Femur (tissue), 1 donor: ENCODE measurements at regions not wholly inside any gene's neighbourhood (a gene's known extent, or its start where the extent isn't known, plus 50 kb on each side); places are given as distances from the start of the nearest gene placed in this dataset.
A peak's percentile ranks its signal among the peaks of the same experiment; 100 is the strongest.
"Not testable (repeated sequence)": the region's sequence is repeated elsewhere in the genome, so short reads cannot be mapped to it uniquely, and the experiment has no call there.

ENCODE experiments used
- DNase-seq: peaks from one replicate; pipeline ENCODE4 v3.0.0-alpha.2; 2017

DNA sequence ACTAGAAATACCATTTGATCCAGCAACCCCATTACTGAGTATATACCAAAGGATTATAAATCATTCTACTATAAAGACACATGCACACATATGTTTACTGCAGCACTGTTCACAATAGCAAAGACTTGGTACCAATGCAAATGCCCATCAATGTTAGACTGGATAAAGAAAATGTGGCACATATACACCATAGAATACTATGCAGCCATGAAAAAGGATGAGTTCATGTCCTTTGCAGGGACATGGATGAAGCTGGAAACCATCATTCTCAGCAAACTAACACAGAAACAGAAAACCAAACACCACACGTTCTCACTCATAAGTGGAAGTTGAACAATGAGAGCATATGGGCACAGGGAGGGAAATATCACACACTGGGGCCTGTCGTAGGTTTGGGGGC lies 106.0 kb downstream of the SPATA18 start:
- DNase-seq: not testable (repeated sequence)

- DNase-seq: peak; percentile 58
Measured at GRCh38 chr4:52157641-52158316, 106.7 kb downstream of the SPATA18 start.

DNA sequence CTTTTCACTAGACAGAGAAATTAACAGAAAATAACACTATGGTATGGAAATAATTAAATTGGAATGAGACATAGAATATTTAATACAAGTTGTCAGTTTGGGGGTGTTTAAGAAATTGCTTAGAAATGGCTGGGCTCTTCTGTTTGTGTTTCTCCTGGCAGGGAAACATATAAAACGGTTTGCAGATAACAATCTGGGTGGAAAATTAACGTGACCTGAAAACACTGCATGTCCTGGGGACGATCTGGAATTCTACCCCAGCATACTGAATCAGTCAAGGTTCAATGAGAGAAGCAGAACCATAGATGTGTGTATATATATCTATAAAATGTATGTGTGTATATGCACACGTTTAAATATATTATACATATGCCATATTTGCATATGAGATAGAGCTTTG lies 109.8 kb downstream of the SPATA18 start:
- no peak for DNase-seq

GRCh38 chr4:52164116-52164515 lies 113.0 kb downstream of the SPATA18 start:
- no peak for DNase-seq

DNA sequence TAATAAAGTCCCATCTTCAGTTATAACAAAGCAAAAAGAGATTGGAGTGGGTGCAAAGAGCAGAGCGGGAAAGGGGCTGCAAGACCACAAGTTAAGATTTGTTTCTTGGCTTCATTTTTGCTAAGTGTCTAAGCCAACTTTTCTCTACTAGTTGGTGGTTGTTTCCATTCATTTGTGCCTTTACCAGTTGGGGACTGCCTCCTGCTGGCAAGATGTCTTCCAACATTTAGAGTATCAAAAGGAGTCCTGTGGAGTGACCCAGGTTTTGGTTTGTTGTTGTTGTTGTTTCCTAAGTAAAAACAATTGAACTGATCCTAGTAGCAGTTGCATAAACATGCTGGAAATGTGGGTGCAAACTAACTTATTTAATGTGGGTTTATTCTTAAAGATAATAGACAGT lies 121.1 kb downstream of the SPATA18 start:
- DNase-seq: no peak

DNA sequence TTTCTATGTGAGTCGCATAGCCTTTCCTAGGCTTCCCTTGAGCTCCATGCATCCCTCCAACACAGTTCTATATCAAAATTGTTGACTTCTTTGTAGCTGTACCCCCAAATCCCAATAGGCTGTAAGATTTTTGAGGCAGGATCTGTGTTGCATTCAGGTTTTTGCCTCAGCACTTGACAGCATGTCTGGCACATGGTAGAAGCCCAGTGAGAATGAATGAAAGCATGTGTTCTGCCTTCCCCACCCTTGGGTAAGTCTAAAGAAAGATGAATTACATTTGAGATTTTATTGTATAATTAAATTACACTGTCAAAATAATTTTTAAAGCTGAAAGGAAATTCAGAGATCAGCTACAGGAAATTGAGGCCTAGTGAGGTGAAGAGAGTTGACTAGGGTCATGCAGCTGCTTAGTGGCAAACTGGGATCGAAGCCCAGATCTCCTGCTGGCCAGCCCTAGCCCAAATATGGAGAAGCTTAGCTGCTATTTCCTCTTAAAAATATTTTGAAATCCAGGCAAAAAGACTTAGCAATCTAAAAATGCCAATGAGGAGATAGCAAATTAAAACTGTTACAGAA lies 122.5 kb downstream of the SPATA18 start:
- DNase-seq: peak; percentile 60

DNA sequence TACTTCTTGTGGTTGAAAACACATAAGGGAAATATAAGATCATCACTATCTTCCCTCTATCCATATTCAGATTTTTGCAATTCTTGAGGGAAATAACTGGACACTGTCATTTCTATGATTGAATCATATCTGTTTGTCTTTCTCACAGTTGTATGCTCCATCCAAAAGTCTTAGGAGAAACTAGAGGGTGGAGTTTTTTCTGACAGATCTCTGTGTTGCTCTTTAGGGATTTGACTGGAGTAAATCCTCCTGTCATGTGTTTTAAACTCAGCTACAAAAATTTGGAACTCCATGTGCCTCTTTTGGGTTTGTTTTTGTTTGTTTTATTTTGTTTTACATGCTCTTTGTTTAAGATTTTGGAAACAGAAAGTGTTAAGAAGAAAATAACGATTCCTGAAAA lies 136.5 kb downstream of the SPATA18 start:
- DNase-seq: no peak

- no peak for DNase-seq
Measured at GRCh38 chr4:52192001-52192400, 140.9 kb downstream of the SPATA18 start.

DNA sequence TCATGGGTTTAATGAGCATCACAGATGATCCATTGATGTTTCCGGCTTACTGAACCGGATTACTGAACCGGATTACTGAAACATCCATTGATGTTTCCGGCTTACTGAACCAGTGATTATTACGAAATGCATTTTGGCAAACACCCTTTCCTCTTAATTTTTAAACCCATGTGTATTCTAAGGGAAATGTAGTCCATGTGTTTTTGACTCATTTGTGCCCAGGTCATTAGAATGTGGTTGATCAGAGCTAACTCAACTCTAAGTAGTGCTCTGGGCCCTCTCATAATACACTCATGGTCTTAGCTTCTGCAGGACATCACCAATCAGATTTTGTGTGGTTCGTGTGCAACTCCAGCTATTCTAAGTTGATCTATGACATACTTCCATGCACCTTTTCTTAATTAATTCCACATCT lies 141.6 kb downstream of the SPATA18 start:
- DNase-seq: no peak

- DNase-seq: peak; percentile 53
Measured at GRCh38 chr4:52195869-52196268, 144.8 kb downstream of the SPATA18 start.

- no peak for DNase-seq
Measured at GRCh38 chr4:52196606-52197130, 145.6 kb downstream of the SPATA18 start.

- DNase-seq: peak; percentile 80
Measured at GRCh38 chr4:52197306-52197705, 146.2 kb downstream of the SPATA18 start.

- peak; percentile 60 for DNase-seq
Measured at GRCh38 chr4:52198294-52198693, 147.2 kb downstream of the SPATA18 start.

DNA sequence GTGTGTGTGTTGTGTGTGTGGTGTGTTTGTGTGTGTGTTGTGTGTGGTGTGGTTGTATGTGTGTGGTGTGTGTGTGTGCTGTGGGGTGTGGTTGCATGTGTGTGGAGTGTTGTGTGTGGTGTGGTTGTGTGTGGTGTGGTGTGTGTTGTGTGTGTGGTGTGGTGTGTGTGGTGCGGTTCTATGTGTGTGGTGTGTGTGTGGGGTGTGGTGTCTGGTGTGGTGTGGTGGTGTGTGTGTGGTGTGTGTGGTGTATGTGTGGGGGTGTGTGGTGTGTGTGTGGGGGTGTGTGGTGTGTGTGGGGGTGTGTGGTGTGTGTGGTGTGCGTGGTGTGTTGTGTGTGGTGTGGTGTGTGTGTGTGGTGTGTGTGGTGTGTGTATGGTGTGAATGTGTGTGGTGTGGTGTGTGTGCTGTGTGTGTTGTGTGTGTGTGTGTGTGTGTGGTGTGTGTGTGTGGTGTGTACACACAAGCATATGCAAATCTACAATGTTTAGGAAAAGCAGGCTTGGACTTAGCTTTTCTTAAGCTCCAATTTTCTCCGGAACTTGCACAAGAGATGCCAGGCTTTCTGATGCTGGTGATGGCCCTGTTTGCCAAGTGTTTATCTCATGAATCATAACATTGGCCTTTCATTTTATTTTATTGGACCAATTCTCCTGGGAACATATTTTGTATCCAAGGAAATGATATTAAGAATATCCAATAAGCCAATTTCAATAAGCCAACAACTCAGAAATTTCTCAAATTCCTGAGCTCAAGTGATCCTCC lies 148.7 kb downstream of the SPATA18 start:
- DNase-seq: no peak

- DNase-seq: no peak
Measured at GRCh38 chr4:52200339-52200725, 149.2 kb downstream of the SPATA18 start.

- DNase-seq: no peak
Measured at GRCh38 chr4:52201715-52202114, 150.6 kb downstream of the SPATA18 start.

- DNase-seq: no peak
Measured at GRCh38 chr4:52202251-52202779, 151.2 kb downstream of the SPATA18 start.

- DNase-seq: no peak
Measured at GRCh38 chr4:52202931-52203330, 151.8 kb downstream of the SPATA18 start.

DNA sequence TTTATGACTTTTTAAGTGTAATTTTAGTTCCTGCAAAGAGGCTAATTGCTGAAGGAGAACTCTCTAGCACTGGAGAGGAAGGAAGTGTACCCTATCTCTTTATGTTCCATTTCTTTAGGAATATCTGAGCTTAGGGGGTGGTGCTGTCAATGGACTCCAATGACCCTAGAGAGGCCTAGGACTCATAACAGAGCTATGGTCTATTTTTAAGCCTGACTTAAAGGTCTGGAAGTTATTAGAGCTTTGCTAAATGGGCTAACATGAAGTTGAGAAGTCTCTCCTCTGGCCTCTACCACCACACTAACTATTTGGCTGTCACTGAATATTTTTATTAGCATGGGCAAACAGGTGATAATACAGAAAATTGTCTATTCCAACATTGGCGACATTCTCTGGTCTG lies 152.2 kb downstream of the SPATA18 start:
- DNase-seq: no peak

- no peak for DNase-seq
Measured at GRCh38 chr4:52204921-52205320, 153.8 kb downstream of the SPATA18 start.

- DNase-seq: not testable (repeated sequence)
Measured at GRCh38 chr4:52207146-52207545, 156.0 kb downstream of the SPATA18 start.

- peak; percentile 39 for DNase-seq
Measured at GRCh38 chr4:52212702-52213101, 161.6 kb downstream of the SPATA18 start.

- no peak for DNase-seq
Measured at GRCh38 chr4:52231526-52231925, 180.4 kb downstream of the SPATA18 start.
